Nephron progenitor cell (in vitro differentiated cells): ENCODE measurements at regions not wholly inside any gene's neighbourhood (a gene's known extent, or its start where the extent isn't known, plus 50 kb on each side); places are given as distances from the start of the nearest gene placed in this dataset.

Experiments
- DNase-seq: peaks from one replicate; pipeline ENCODE4 v3.0.0; 2021
- H3K27ac Mint-ChIP-seq: 2 replicates; pipeline ENCODE4 v1.8.0; 2021; ENCODE audit warnings: mild to moderate bottlenecking, moderate library complexity, mixed read lengths
- H3K27me3 Mint-ChIP-seq: 2 replicates; pipeline ENCODE4 v1.8.0; 2021; ENCODE audit warnings: mild to moderate bottlenecking, low read depth, mixed read lengths; ENCODE audit not compliant: poor library complexity
- H3K36me3 Mint-ChIP-seq: 2 replicates; pipeline ENCODE4 v1.8.0; 2021; ENCODE audit warnings: low read depth, mixed read lengths
- H3K4me1 Mint-ChIP-seq: 2 replicates; pipeline ENCODE4 v1.8.0; 2021; ENCODE audit warnings: mixed read lengths
- H3K4me3 Mint-ChIP-seq: 2 replicates; pipeline ENCODE4 v1.8.0; 2021; ENCODE audit warnings: mild to moderate bottlenecking, moderate library complexity, mixed read lengths
- H3K9me3 Mint-ChIP-seq: 2 replicates; pipeline ENCODE4 v1.8.0; 2021; ENCODE audit warnings: mild to moderate bottlenecking, moderate library complexity, mixed read lengths
- TF ChIP-seq, protein P1 (sequence below): fragments of 200-600 bp; sonication (generic); IDR thresholded peaks from 2 replicates; pipeline ENCODE4 v1.5.0; 2021; ENCODE audit warnings: antibody characterized with exemption

DNA sequence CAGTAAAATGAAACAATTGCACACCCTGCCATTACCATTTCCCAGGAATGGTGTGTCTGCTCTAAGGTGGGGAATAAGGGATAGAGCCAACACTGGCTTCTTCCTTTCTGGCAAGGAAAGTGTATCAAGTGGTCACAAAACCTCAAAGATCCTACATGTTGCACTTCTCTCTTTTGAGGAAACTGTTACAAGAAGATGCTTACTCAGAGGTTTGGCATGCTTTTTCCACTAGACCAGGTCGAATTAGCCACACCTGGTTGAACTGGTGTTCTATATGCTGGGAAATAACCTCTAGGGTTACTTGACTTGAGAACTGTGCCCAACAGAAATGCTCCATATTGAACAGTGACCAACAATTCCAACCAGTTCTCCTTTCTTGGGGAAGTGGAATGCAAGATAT is 102.9 kb downstream of the LRRN1 start:
- Mint-ChIP-seq H3K27ac (no peak overlapping the region), H3K4me1 (peaks cover 10% of the 10 kb centered on the region), H3K36me3 (peaks cover 47% of the 10 kb centered on the region), H3K9me3 (peaks cover 17% of the 10 kb centered on the region), H3K4me3 (no peak overlapping the region), H3K27me3 (no peaks in the 10 kb centered on the region)
- DNase-seq: no peak
- TF ChIP-seq, protein P1, sequence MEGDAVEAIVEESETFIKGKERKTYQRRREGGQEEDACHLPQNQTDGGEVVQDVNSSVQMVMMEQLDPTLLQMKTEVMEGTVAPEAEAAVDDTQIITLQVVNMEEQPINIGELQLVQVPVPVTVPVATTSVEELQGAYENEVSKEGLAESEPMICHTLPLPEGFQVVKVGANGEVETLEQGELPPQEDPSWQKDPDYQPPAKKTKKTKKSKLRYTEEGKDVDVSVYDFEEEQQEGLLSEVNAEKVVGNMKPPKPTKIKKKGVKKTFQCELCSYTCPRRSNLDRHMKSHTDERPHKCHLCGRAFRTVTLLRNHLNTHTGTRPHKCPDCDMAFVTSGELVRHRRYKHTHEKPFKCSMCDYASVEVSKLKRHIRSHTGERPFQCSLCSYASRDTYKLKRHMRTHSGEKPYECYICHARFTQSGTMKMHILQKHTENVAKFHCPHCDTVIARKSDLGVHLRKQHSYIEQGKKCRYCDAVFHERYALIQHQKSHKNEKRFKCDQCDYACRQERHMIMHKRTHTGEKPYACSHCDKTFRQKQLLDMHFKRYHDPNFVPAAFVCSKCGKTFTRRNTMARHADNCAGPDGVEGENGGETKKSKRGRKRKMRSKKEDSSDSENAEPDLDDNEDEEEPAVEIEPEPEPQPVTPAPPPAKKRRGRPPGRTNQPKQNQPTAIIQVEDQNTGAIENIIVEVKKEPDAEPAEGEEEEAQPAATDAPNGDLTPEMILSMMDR: no peak

DNA sequence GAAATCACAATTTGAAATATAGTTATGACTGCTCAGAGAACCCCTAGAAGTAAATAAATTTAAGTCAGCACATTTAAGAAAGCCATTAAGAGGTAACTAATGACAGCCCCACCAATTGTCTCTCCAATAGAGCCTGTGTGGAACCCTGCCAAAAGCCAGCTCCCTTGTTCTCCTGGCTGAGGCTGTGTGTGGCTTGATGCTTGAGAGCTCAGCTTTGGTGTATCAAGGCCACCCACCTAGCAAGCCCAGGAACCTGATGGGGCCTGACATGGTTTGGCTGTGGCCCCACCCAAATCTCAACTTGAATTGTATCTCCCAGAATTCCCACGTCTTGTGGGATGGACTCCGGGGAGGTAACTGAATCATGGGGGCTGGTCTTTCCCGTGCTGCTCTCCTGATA is 106.9 kb downstream of the LRRN1 start:
- H3K4me3 Mint-ChIP-seq: no peak overlapping the region
- TF ChIP-seq, protein P1: no peak
- DNase-seq: no peak
- H3K27ac Mint-ChIP-seq: peak overlapping the region; percentile 79
- H3K27me3 Mint-ChIP-seq: no peaks in the 10 kb centered on the region
- peaks cover 59% of the 10 kb centered on the region for H3K36me3 Mint-ChIP-seq
- H3K9me3 Mint-ChIP-seq: peaks cover 29% of the 10 kb centered on the region
- peaks cover 25% of the 10 kb centered on the region for H3K4me1 Mint-ChIP-seq

DNA sequence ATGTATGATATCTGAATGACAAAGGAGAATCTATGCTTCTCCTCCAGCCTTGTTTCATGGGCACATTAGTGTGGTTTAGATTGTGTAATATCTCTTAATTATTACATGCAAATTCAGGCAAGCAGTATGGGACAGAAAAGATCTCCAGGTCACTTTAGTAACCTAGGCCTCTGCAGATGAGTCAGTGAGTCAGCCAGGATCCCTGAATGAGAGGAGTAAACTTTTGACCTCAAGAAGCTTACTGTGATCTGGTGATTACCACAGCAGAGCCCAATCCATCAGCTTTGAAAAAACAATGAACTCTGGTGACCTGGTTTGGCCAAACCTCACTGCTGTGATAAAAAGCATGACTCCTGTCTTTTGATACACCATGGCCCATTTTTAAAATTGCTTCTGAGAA is 107.8 kb downstream of the LRRN1 start:
- H3K9me3 Mint-ChIP-seq: peaks cover 34% of the 10 kb centered on the region
- DNase-seq: no peak
- TF ChIP-seq, protein P1: no peak
- H3K4me1 Mint-ChIP-seq: peaks cover 25% of the 10 kb centered on the region
- peaks cover 60% of the 10 kb centered on the region for H3K36me3 Mint-ChIP-seq
- peak overlapping the region; percentile 79 for H3K27ac Mint-ChIP-seq
- no peaks in the 10 kb centered on the region for H3K27me3 Mint-ChIP-seq
- H3K4me3 Mint-ChIP-seq: no peak overlapping the region

DNA sequence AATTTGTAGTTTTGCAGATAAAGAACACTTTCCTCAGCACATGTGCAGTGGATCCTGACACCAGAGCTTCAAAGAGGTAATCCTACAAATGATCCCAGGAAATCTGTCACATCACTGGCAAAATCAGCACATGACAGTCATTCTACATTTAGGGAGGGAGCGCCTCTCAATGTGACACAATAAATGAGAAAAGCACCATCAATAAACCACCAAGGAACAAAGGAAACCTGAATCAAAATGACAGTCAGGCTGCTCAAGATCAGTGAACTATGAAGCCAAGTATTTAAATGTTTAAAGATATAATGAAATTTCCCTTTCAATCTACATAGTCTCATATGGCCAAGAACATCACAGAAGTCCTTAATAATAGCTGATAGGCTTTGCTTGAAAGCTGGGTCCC is 119.5 kb downstream of the LRRN1 start:
- peaks cover 34% of the 10 kb centered on the region for H3K4me1 Mint-ChIP-seq
- H3K4me3 Mint-ChIP-seq: no peak overlapping the region
- H3K36me3 Mint-ChIP-seq: peaks cover 27% of the 10 kb centered on the region
- H3K27me3 Mint-ChIP-seq: peaks cover 3% of the 10 kb centered on the region
- peaks cover 4% of the 10 kb centered on the region for H3K9me3 Mint-ChIP-seq
- H3K27ac Mint-ChIP-seq: peak overlapping the region; percentile 97
- no peak for DNase-seq
- TF ChIP-seq, protein P1: no peak

DNA sequence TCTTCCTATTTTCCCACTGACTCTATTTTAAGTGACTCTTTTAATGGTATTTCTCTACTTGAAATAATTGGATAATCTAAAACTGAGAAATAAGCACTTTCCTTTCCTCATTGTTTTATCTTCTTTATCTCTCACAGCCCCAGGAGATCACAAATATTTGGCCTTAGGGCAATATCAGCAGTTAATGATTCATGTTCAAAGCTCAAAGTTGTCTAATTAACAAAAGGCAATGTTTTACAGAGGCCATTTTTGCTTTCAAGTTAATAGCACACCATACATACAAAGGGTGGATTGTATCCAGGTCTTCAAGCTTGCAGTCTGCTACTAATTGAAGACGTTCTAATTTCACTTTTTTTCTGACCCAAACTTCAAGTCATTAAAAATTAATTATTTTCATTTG is 120.1 kb downstream of the LRRN1 start:
- Mint-ChIP-seq H3K4me3 (no peak overlapping the region), H3K9me3 (peaks cover 4% of the 10 kb centered on the region), H3K27ac (no peak overlapping the region), H3K27me3 (no peaks in the 10 kb centered on the region), H3K4me1 (peaks cover 34% of the 10 kb centered on the region), H3K36me3 (peaks cover 29% of the 10 kb centered on the region)
- no peak for DNase-seq
- TF ChIP-seq, protein P1: no peak

DNA sequence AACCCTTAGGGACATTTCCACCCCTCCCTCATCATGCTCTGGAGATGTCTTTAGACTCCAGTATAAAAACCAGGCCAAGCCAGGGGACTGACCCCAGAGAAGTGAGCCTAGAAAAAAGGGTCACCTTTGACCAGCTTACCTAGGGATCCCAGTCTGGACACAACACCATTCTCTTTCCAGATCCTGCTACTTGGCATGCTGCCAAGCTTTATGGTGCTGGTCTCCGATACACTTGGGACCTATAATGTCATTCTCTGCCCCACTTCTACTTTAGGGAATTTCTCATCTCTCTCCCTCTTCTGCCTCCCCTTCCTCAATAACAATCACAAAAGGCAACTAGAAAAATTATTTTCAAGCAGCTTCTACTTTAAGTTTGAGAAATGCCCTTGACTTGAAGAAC is 124.4 kb downstream of the LRRN1 start:
- DNase-seq: no peak
- H3K4me3 Mint-ChIP-seq: no peak overlapping the region
- peaks cover 9% of the 10 kb centered on the region for H3K4me1 Mint-ChIP-seq
- H3K9me3 Mint-ChIP-seq: no peaks in the 10 kb centered on the region
- H3K27ac Mint-ChIP-seq: no peak overlapping the region
- H3K36me3 Mint-ChIP-seq: peaks cover 10% of the 10 kb centered on the region
- TF ChIP-seq, protein P1: no peak
- H3K27me3 Mint-ChIP-seq: no peaks in the 10 kb centered on the region
